Stimulated activated CD4-positive, alpha-beta T cell treated with anti-CD3 and anti-CD28 coated beads, Interleukin-12 subunit alpha, Interleukin-12 subunit beta, amount 100 ng/mL, for 48 hours (primary cell): ENCODE measurements at regions not wholly inside any gene's neighbourhood (a gene's known extent, or its start where the extent isn't known, plus 50 kb on each side); places are given as distances from the start of the nearest gene placed in this dataset.

Source experiments
- DNase-seq, 3 donors: peaks; one replicate each; pipeline ENCODE4 v3.0.0-alpha.2; 2020; ENCODE audit warnings: low read depth in 2 of 3, low spot score in 1 of 3

- DNase-seq, result no peak
Observed at GRCh38 chr3:74059301-74059922, 434.7 kb upstream of the PDZRN3 start.

GRCh38 chr3:74057169-74057568 lies 432.4 kb upstream of the PDZRN3 start:
- DNase-seq, result no peak

GRCh38 chr3:74055061-74055460 lies 430.3 kb upstream of the PDZRN3 start:
- DNase-seq, result no peak

- DNase-seq, result no peak
Observed at GRCh38 chr3:74054566-74054965, 429.8 kb upstream of the PDZRN3 start.

- DNase-seq, result no peak
Observed at GRCh38 chr3:74053970-74054516, 429.3 kb upstream of the PDZRN3 start.

GRCh38 chr3:74049444-74049843 lies 424.7 kb upstream of the PDZRN3 start:
- DNase-seq, result no peak

GRCh38 chr3:74048699-74049098 lies 424.0 kb upstream of the PDZRN3 start:
- DNase-seq, result no peak

GRCh38 chr3:74045000-74045399 lies 420.3 kb upstream of the PDZRN3 start:
- no peak for DNase-seq

- DNase-seq, result no peak
Observed at GRCh38 chr3:74041068-74041675, 416.4 kb upstream of the PDZRN3 start.

- DNase-seq, result no peak
Observed at GRCh38 chr3:74039105-74039504, 414.4 kb upstream of the PDZRN3 start.

GRCh38 chr3:74036568-74036967 lies 411.8 kb upstream of the PDZRN3 start:
- no peak for DNase-seq

GRCh38 chr3:74036102-74036501 lies 411.4 kb upstream of the PDZRN3 start:
- no peak for DNase-seq

- DNase-seq, result no peak
Observed at GRCh38 chr3:74033806-74034205, 409.1 kb upstream of the PDZRN3 start.

- no peak for DNase-seq
Observed at GRCh38 chr3:74033381-74033780, 408.6 kb upstream of the PDZRN3 start.

GRCh38 chr3:74027121-74027520 lies 402.4 kb upstream of the PDZRN3 start:
- DNase-seq, result no peak

GRCh38 chr3:74023395-74023794 lies 398.7 kb upstream of the PDZRN3 start:
- DNase-seq, result no peak

GRCh38 chr3:74021449-74021848 lies 396.7 kb upstream of the PDZRN3 start:
- DNase-seq, result no peak

GRCh38 chr3:74009961-74010844 lies 385.5 kb upstream of the PDZRN3 start:
- DNase-seq, result no peak

- no peak for DNase-seq
Observed at GRCh38 chr3:74004386-74004785, 379.6 kb upstream of the PDZRN3 start.

- DNase-seq, result no peak
Observed at GRCh38 chr3:74003734-74004133, 379.0 kb upstream of the PDZRN3 start.

GRCh38 chr3:74001436-74001835 lies 376.7 kb upstream of the PDZRN3 start:
- DNase-seq, result no peak

GRCh38 chr3:74000725-74001124 lies 376.0 kb upstream of the PDZRN3 start:
- DNase-seq, result no peak
